ENCODE measurements at regions not wholly inside any gene's neighbourhood (a gene's known extent, or its start where the extent isn't known, plus 50 kb on each side); places are given as distances from the start of the nearest gene placed in this dataset.

DNA sequence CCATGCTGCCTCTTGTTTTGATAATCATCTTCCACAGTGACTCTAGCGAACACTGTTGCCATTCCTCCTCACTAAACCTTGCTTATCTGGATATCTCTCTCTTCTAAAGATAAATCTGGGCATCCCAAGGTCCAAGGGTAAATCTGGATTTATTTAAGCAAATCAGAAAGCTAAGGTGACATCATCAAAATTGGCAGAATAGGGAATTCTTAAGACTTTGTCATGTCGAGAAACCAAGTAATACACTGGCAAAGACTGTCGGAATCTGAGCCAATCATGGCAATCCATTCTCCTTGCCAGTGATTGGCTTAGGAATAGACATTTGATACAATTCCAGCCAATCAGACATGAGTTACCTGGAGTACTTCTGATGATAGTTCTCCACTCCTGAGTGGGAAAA, 362.7 kb upstream of the PTGER4 start:
- TF ChIP-seq, protein P1, sequence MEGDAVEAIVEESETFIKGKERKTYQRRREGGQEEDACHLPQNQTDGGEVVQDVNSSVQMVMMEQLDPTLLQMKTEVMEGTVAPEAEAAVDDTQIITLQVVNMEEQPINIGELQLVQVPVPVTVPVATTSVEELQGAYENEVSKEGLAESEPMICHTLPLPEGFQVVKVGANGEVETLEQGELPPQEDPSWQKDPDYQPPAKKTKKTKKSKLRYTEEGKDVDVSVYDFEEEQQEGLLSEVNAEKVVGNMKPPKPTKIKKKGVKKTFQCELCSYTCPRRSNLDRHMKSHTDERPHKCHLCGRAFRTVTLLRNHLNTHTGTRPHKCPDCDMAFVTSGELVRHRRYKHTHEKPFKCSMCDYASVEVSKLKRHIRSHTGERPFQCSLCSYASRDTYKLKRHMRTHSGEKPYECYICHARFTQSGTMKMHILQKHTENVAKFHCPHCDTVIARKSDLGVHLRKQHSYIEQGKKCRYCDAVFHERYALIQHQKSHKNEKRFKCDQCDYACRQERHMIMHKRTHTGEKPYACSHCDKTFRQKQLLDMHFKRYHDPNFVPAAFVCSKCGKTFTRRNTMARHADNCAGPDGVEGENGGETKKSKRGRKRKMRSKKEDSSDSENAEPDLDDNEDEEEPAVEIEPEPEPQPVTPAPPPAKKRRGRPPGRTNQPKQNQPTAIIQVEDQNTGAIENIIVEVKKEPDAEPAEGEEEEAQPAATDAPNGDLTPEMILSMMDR (IDR thresholded peaks at IDR 0.05; ENCODE audit: low read length), result no peak
- no peak for TF ChIP-seq EZH2 (IDR thresholded peaks at IDR 0.05; ENCODE audit: borderline replicate concordance, low read length)
